HCT116 (cell line): ENCODE measurements at regions not wholly inside any gene's neighbourhood (a gene's known extent, or its start where the extent isn't known, plus 50 kb on each side); places are given as distances from the start of the nearest gene placed in this dataset.

Experiments used
- ATAC-seq: fragments of 200-7000 bp; cut with Tn5 transposase; 2 replicates; pipeline ENCODE4 v1.9.1; 2020; ENCODE audit warnings: mild to moderate bottlenecking, moderate library complexity
- BruUV-seq: library from RNA; stranded (reverse); fragments of 400-500 nt; replicated peaks from 2 replicates; lab custom pipeline; 2021; lab: Mats Ljungman, UMichigan
- CTCF ChIA-PET: fragments of 300-600 bp; sonication (Branson Sonifier 250); formaldehyde crosslinking; loops from one replicate; lab custom pipeline; 2021; ENCODE audit warnings: antibody characterized with exemption; lab: Charles Lee
- POLR2A ChIA-PET: fragments of 300-600, 350-600 bp; sonication (Branson Sonifier 250); formaldehyde crosslinking; loops from one replicate; lab custom pipeline; 2021; ENCODE audit warnings: antibody characterized with exemption; lab: Charles Lee
- RAD21 ChIA-PET, 2 experiments: fragments of 300-600 bp; sonication (Branson Sonifier 250); formaldehyde crosslinking; loops; one replicate each; lab custom pipeline; 2023; ENCODE audit warnings: low total read pairs in 2 of 2; ENCODE audit not compliant: uncharacterized antibody in 2 of 2, unreplicated experiment in 2 of 2, low non-redundant PET in 1 of 2; lab: Charles Lee
- DNase-seq: peaks from one replicate; pipeline ENCODE4 v3.0.0-alpha.2; 2010; ENCODE audit warnings: low read depth, low spot score
- H2AFZ ChIP-seq: fragments of 200-600 bp; shearing (Covaris generic), sonication (generic); 2 replicates; pipeline ENCODE4 v1.6.1; 2017; ENCODE audit warnings: low read depth, mixed run types, mixed read lengths, antibody characterized with exemption, low read length; ENCODE audit not compliant: poor library complexity, severe bottlenecking
- H3K27ac ChIP-seq: 2 replicates; pipeline ENCODE4 v1.5.1; 2012; ENCODE audit warnings: low read depth, low read length
- H3K27me3 ChIP-seq: fragments of 200-600 bp; sonication (generic); 2 replicates; pipeline ENCODE4 v1.6.1; 2016; ENCODE audit warnings: mixed run types, low read length, mixed read lengths; ENCODE audit not compliant: insufficient read depth
- H3K36me3 ChIP-seq, 2 experiments: fragments of 200-500 bp in 1 of 2; fragments of 200-600 bp in 1 of 2; sonication (Bioruptor generic) in 1 of 2; sonication (generic) in 1 of 2; 2 replicates each; pipeline versions ENCODE4 v1.5.1 to v1.6.1; 2014 to 2016; ENCODE audit warnings: low read length in 2 of 2, inconsistent platforms in 1 of 2, mixed read lengths in 1 of 2, mixed run types in 1 of 2; ENCODE audit not compliant: insufficient read depth in 2 of 2, control insufficient read depth in 1 of 2
- H3K4me1 ChIP-seq, 2 experiments: fragments of 200-600 bp in 1 of 2; sonication (generic) in 1 of 2; 2 replicates each; pipeline versions ENCODE4 v1.5.1 to v1.6.1; 2012 to 2017; ENCODE audit warnings: low read length in 2 of 2, inconsistent platforms in 1 of 2, mild to moderate bottlenecking in 1 of 2, mixed read lengths in 1 of 2, mixed run types in 1 of 2, moderate library complexity in 1 of 2; ENCODE audit not compliant: insufficient read depth in 2 of 2, control insufficient read depth in 1 of 2
- H3K4me2 ChIP-seq: fragments of 200-600 bp; sonication (generic); 2 replicates; pipeline ENCODE4 v1.6.1; 2017; ENCODE audit warnings: mixed run types, low read length, mixed read lengths
- H3K4me3 ChIP-seq, 2 experiments: fragments of 200-600 bp in 1 of 2; sonication (generic) in 1 of 2; replicated peaks in 1 of 2; 2 replicates each; pipeline ENCODE4 v1.5.1; 2011 to 2016; ENCODE audit warnings: low read length in 2 of 2, control low read depth in 1 of 2, low read depth in 1 of 2, mild to moderate bottlenecking in 1 of 2, mixed read lengths in 1 of 2, mixed run types in 1 of 2
- H3K79me2 ChIP-seq: fragments of 200-600 bp; sonication (generic); 2 replicates; pipeline ENCODE4 v1.6.1; 2017; ENCODE audit warnings: mild to moderate bottlenecking, mixed run types, low read length, moderate library complexity, mixed read lengths; ENCODE audit not compliant: insufficient read depth
- H3K9ac ChIP-seq: fragments of 200-600 bp; sonication (generic); 2 replicates; pipeline ENCODE4 v1.6.1; 2016; ENCODE audit warnings: low read length, mixed read lengths
- H3K9me2 ChIP-seq: fragments of 200-600 bp; sonication (generic), shearing (Covaris generic); 2 replicates; pipeline ENCODE4 v1.6.1; 2017; ENCODE audit warnings: mixed run types, mild to moderate bottlenecking, moderate library complexity; ENCODE audit not compliant: insufficient read depth
- H3K9me3 ChIP-seq, 2 experiments: fragments of 200-500 bp in 1 of 2; fragments of 200-600 bp in 1 of 2; sonication (Bioruptor generic) in 1 of 2; sonication (generic) in 1 of 2; 2 replicates each; pipeline ENCODE4 v1.6.1; 2014 to 2017; ENCODE audit warnings: low read length in 2 of 2, mixed read lengths in 2 of 2, inconsistent platforms in 1 of 2, low read depth in 1 of 2, mild to moderate bottlenecking in 1 of 2, mixed run types in 1 of 2, moderate library complexity in 1 of 2; ENCODE audit not compliant: control insufficient read depth in 1 of 2, insufficient read depth in 1 of 2
- H4K20me1 ChIP-seq: fragments of 200-600 bp; sonication (generic), shearing (Covaris generic); 2 replicates; pipeline ENCODE4 v1.6.1; 2017; ENCODE audit warnings: mixed run types, mild to moderate bottlenecking, moderate library complexity; ENCODE audit not compliant: insufficient read depth
- CBX3 ChIP-seq: IDR thresholded peaks from 2 replicates; pipeline ENCODE4 v1.6.1; 2012; ENCODE audit warnings: low read depth
- EGR1 ChIP-seq: IDR thresholded peaks from 2 replicates; pipeline ENCODE4 v1.6.1; 2012; ENCODE audit warnings: low read depth
- ELF1 ChIP-seq: IDR thresholded peaks from 2 replicates; pipeline ENCODE4 v1.6.1; 2012; ENCODE audit warnings: low read depth, borderline replicate concordance
- EZH2phosphoT487 ChIP-seq: fragments of 200-600 bp; IDR thresholded peaks from 2 replicates; pipeline ENCODE4 v1.6.1; 2018; ENCODE audit warnings: antibody characterized with exemption, borderline replicate concordance
- JUND ChIP-seq: IDR thresholded peaks from 2 replicates; pipeline ENCODE4 v1.6.1; 2012
- RAD21 ChIP-seq: IDR thresholded peaks from 2 replicates; pipeline ENCODE4 v1.6.1; 2012; ENCODE audit warnings: low read depth, mild to moderate bottlenecking
- SIN3A ChIP-seq: IDR thresholded peaks from 2 replicates; pipeline ENCODE4 v1.6.1; 2012; ENCODE audit warnings: low read depth
- SRF ChIP-seq: IDR thresholded peaks from 2 replicates; pipeline ENCODE4 v1.6.1; 2012; ENCODE audit warnings: low read depth
- TCF7L2 ChIP-seq: IDR thresholded peaks from 2 replicates; pipeline ENCODE4 v1.7.0; 2011; ENCODE audit warnings: borderline replicate concordance, inconsistent platforms; ENCODE audit not compliant: insufficient read depth, insufficient read length; ENCODE audit errors: extremely low read depth
- YY1 ChIP-seq: IDR thresholded peaks from 2 replicates; pipeline ENCODE4 v1.6.1; 2011; ENCODE audit warnings: low read length, low read depth, moderate library complexity, mild to moderate bottlenecking; ENCODE audit not compliant: insufficient replicate concordance; ENCODE audit errors: extremely low read depth
- ZFX ChIP-seq: fragments of 450-650 bp; IDR thresholded peaks from 2 replicates; pipeline ENCODE4 v1.6.1; 2017
- intact Hi-C: fragments of 100-400 bp; cut with micrococcal nuclease; formaldehyde crosslinking; loops from 2 replicates; pipeline ENCODE4 v1.10.0; 2022
- TF ChIP-seq, protein P1 (sequence below): IDR thresholded peaks from 2 replicates; pipeline ENCODE4 v1.6.1; 2012; ENCODE audit warnings: low read depth
- TF ChIP-seq, protein P2 (sequence below): IDR thresholded peaks from 2 replicates; pipeline ENCODE4 v1.6.1; 2011; ENCODE audit warnings: mild to moderate bottlenecking, low read length, moderate library complexity; ENCODE audit not compliant: insufficient replicate concordance; ENCODE audit errors: extremely low read depth
- TF ChIP-seq, protein P3 (sequence below): IDR thresholded peaks from 2 replicates; pipeline ENCODE4 v1.6.1; 2012
- TF ChIP-seq, protein P4 (sequence below), 3 experiments: fragments of 200-600 bp in 1 of 3; sonication (generic) in 1 of 3; IDR thresholded peaks in 2 of 3; conservative IDR thresholded peaks in 1 of 3; 2 replicates each; pipeline ENCODE4 v1.5.1; 2012 to 2017; ENCODE audit warnings: low read depth in 2 of 3, low read length in 2 of 3, antibody characterized with exemption in 1 of 3, borderline replicate concordance in 1 of 3, control low read depth in 1 of 3, mild to moderate bottlenecking in 1 of 3, mixed read lengths in 1 of 3, mixed run types in 1 of 3, moderate library complexity in 1 of 3; ENCODE audit not compliant: insufficient read depth in 1 of 3

DNA sequence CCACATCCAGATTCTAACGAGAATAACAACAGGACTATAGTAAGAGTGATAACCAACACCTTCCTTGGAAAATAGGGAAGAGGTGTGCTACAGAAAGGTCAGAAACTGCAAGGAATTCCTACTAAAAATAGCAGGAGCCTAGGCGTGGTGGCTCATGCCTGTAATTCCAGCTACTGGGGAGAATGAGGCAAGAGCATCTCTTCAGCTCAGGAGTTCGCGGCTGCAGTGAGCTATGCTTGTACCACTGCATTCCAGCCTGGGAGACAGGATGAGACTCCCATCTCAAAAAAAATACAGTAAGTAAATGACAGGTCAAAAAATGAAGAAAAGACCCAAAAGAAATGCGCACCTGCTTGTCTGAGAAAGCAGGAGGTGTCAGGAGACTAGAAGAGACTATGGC, 101.5 kb upstream of the TSHZ3 start (continued):
- TF ChIP-seq, protein P1, sequence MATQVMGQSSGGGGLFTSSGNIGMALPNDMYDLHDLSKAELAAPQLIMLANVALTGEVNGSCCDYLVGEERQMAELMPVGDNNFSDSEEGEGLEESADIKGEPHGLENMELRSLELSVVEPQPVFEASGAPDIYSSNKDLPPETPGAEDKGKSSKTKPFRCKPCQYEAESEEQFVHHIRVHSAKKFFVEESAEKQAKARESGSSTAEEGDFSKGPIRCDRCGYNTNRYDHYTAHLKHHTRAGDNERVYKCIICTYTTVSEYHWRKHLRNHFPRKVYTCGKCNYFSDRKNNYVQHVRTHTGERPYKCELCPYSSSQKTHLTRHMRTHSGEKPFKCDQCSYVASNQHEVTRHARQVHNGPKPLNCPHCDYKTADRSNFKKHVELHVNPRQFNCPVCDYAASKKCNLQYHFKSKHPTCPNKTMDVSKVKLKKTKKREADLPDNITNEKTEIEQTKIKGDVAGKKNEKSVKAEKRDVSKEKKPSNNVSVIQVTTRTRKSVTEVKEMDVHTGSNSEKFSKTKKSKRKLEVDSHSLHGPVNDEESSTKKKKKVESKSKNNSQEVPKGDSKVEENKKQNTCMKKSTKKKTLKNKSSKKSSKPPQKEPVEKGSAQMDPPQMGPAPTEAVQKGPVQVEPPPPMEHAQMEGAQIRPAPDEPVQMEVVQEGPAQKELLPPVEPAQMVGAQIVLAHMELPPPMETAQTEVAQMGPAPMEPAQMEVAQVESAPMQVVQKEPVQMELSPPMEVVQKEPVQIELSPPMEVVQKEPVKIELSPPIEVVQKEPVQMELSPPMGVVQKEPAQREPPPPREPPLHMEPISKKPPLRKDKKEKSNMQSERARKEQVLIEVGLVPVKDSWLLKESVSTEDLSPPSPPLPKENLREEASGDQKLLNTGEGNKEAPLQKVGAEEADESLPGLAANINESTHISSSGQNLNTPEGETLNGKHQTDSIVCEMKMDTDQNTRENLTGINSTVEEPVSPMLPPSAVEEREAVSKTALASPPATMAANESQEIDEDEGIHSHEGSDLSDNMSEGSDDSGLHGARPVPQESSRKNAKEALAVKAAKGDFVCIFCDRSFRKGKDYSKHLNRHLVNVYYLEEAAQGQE = no peak
- TF ChIP-seq SIN3A (no peak), RAD21 (no peak), YY1 (no peak), TCF7L2 (no peak)
- TF ChIP-seq, protein P2, sequence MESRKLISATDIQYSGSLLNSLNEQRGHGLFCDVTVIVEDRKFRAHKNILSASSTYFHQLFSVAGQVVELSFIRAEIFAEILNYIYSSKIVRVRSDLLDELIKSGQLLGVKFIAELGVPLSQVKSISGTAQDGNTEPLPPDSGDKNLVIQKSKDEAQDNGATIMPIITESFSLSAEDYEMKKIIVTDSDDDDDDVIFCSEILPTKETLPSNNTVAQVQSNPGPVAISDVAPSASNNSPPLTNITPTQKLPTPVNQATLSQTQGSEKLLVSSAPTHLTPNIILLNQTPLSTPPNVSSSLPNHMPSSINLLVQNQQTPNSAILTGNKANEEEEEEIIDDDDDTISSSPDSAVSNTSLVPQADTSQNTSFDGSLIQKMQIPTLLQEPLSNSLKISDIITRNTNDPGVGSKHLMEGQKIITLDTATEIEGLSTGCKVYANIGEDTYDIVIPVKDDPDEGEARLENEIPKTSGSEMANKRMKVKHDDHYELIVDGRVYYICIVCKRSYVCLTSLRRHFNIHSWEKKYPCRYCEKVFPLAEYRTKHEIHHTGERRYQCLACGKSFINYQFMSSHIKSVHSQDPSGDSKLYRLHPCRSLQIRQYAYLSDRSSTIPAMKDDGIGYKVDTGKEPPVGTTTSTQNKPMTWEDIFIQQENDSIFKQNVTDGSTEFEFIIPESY = no peak

DNA sequence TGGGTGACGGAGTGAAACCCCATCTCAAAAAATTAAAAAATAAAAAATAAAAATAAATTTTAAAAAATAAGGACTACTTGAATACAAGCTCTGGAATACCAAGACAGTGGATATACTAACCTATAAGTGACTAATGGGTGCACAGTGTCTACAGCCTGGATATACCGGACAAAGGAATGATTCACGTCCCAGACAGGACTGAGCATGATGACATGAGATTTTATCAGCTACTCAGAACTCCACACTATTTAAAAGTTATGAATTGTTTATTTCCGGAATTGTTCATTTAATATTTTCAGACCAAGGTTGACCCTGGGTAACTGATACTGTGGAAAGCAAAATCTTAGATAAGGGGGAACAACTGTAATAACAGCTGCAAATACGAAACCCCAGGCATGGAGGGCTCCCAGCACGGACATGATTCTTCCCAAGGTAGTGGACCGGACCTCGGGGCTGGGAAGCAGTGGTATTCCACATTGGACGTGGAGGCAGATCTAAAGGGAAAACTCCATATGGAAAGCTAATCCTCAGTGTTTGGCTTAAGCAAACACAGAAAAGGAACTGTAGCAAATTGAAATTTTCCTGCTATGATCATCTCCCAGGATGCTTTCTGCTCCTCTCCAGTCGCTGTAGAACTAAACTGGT, 102.6 kb upstream of the TSHZ3 start:
- intact Hi-C loops = no loop called here
- Histone ChIP-seq H4K20me1 (no peaks in the 10 kb centered on the region), H3K27ac (no peak overlapping the region), H2AFZ (no peak overlapping the region), H3K27me3 (no peaks in the 10 kb centered on the region), H3K4me3 (no peak overlapping the region), H3K4me1 (no peaks in the 10 kb centered on the region), H3K4me2 (no peak overlapping the region), H3K79me2 (no peaks in the 10 kb centered on the region), H3K9me2 (no peaks in the 10 kb centered on the region), H3K9ac (no peak overlapping the region), H3K9me3 (peaks cover 4 to 25% of the 10 kb centered on the region in 2 experiments; a peak in 3 of 4 replicates), H3K36me3 (no peaks in the 10 kb centered on the region)
- POLR2A ChIA-PET = no interaction called here
- no TSS peak for BruUV-seq
- DNase-seq (no peak), ATAC-seq (no peak)
- CTCF ChIA-PET = no interaction called here
- RAD21 ChIA-PET = no interaction called here
- TF ChIP-seq, protein P3, sequence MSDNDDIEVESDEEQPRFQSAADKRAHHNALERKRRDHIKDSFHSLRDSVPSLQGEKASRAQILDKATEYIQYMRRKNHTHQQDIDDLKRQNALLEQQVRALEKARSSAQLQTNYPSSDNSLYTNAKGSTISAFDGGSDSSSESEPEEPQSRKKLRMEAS = no peak
- TF ChIP-seq, protein P4, sequence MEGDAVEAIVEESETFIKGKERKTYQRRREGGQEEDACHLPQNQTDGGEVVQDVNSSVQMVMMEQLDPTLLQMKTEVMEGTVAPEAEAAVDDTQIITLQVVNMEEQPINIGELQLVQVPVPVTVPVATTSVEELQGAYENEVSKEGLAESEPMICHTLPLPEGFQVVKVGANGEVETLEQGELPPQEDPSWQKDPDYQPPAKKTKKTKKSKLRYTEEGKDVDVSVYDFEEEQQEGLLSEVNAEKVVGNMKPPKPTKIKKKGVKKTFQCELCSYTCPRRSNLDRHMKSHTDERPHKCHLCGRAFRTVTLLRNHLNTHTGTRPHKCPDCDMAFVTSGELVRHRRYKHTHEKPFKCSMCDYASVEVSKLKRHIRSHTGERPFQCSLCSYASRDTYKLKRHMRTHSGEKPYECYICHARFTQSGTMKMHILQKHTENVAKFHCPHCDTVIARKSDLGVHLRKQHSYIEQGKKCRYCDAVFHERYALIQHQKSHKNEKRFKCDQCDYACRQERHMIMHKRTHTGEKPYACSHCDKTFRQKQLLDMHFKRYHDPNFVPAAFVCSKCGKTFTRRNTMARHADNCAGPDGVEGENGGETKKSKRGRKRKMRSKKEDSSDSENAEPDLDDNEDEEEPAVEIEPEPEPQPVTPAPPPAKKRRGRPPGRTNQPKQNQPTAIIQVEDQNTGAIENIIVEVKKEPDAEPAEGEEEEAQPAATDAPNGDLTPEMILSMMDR (IDR thresholded peaks at IDR 0.05 in 2 of 3, conservative IDR thresholded peaks at IDR 0.05 in 1 of 3; ENCODE audit: borderline replicate concordance in 1 of 3, insufficient read depth in 1 of 3, low read depth in 2 of 3, low read length in 2 of 3) = no peak
- TF ChIP-seq SRF (no peak), CBX3 (no peak), EGR1 (no peak), EZH2phosphoT487 (no peak), ELF1 (no peak), ZFX (no peak), TCF7L2 (no peak), JUND (no peak), YY1 (no peak)
- TF ChIP-seq, protein P2 = no peak
